ENCODE measurements at regions not wholly inside any gene's neighbourhood (a gene's known extent, or its start where the extent isn't known, plus 50 kb on each side); places are given as distances from the start of the nearest gene placed in this dataset.
"Not testable (repeated sequence)": the region's sequence is repeated elsewhere in the genome, so short reads cannot be mapped to it uniquely, and the experiment has no call there.

- TF ChIP-seq CTCF (conservative IDR thresholded peaks at IDR 0.05; ENCODE audit: low read length); EZH2phosphoT487 (IDR thresholded peaks at IDR 0.05; ENCODE audit: borderline replicate concordance, low read depth, low read length): not testable (repeated sequence)
Observed at GRCh38 chr2:208685929-208686328, 279.3 kb downstream of the PTH2R start.
